GM06990 (cell line): ENCODE measurements at regions not wholly inside any gene's neighbourhood (a gene's known extent, or its start where the extent isn't known, plus 50 kb on each side); places are given as distances from the start of the nearest gene placed in this dataset.
"Not testable (repeated sequence)": the region's sequence is repeated elsewhere in the genome, so short reads cannot be mapped to it uniquely, and the experiment has no call there.

Source experiments
- DNase-seq: peaks from one replicate; pipeline ENCODE4 v3.0.0-alpha.2; 2011; ENCODE audit not compliant: insufficient read length; ENCODE audit errors: extremely low read depth
- H3K27me3 ChIP-seq: replicated peaks from 2 replicates; pipeline ENCODE4 v1.6.0; 2011; ENCODE audit warnings: low read length; ENCODE audit not compliant: control insufficient read depth, insufficient read depth
- H3K36me3 ChIP-seq: 2 replicates; pipeline ENCODE4 v1.5.1; 2011; ENCODE audit warnings: low read length; ENCODE audit not compliant: control insufficient read depth, insufficient read depth
- H3K4me3 ChIP-seq: replicated peaks from 2 replicates; pipeline ENCODE4 v1.5.1; 2011; ENCODE audit warnings: low read depth, mild to moderate bottlenecking, control low read depth, low read length
- TF ChIP-seq, protein P1 (sequence below): IDR thresholded peaks from 2 replicates; pipeline ENCODE4 v1.5.1; 2011; ENCODE audit warnings: low read length, control low read depth, mild to moderate bottlenecking, inconsistent platforms; ENCODE audit not compliant: insufficient read depth, poor library complexity, severe bottlenecking

DNA sequence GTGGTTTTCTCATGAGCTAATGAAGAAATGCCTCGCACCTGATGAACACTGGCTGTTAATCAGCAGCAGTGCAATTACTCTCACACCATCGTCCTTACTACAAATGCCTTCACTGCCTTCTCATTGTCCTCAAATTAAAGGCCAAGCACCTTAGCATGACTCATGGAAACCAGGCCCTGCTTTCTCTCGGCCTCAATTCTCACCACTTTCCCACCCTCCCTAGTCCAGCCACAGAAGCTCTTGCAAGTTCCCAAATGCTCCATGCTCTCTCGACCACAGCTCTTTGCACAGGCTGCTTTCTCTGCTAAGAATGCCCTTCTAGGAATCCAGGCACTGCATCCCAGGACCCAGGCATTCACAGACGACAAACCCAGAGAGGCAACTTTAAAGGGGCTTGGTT is 94.6 kb upstream of the KLF4 start:
- Histone ChIP-seq H3K4me3 (no peak overlapping the region), H3K36me3 (no peaks in the 10 kb centered on the region), H3K27me3 (no peaks in the 10 kb centered on the region; the same call in none of the 2 replicates)
- no peak for DNase-seq
- TF ChIP-seq, protein P1, sequence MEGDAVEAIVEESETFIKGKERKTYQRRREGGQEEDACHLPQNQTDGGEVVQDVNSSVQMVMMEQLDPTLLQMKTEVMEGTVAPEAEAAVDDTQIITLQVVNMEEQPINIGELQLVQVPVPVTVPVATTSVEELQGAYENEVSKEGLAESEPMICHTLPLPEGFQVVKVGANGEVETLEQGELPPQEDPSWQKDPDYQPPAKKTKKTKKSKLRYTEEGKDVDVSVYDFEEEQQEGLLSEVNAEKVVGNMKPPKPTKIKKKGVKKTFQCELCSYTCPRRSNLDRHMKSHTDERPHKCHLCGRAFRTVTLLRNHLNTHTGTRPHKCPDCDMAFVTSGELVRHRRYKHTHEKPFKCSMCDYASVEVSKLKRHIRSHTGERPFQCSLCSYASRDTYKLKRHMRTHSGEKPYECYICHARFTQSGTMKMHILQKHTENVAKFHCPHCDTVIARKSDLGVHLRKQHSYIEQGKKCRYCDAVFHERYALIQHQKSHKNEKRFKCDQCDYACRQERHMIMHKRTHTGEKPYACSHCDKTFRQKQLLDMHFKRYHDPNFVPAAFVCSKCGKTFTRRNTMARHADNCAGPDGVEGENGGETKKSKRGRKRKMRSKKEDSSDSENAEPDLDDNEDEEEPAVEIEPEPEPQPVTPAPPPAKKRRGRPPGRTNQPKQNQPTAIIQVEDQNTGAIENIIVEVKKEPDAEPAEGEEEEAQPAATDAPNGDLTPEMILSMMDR, result no peak

DNA sequence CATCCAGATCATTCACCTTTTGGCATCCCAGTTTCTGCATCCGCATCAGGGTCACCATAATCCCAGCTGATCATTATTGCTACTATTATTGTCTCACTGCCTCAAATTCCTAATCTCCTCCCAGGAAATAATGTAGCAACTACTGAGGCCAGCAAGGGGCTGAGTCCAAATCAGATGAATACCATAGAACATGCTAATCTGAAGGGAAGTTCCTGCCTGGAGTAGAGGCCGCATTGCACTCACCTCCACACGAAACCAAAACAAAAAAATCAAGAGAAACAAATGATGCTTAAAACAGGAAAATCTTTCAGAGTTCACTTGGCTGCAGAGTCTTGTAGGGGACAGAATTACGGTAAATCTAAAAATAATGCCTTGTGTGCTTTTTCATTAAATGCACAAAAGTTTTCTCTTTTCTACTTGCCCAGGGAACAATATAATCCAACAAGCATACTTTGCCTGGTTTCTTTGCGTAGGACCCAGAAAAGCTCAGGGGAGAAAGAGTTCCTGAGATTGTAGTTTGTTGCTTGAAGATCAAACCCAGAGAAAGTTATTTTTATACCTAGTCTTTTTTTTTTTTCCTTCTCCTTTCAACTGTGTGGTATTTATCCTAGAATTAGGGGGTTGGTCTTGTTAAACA is 87.7 kb upstream of the KLF4 start:
- DNase-seq, result no peak
- Histone ChIP-seq H3K4me3 (no peak overlapping the region), H3K27me3 (no peaks in the 10 kb centered on the region), H3K36me3 (no peaks in the 10 kb centered on the region)
- TF ChIP-seq, protein P1, result no peak

DNA sequence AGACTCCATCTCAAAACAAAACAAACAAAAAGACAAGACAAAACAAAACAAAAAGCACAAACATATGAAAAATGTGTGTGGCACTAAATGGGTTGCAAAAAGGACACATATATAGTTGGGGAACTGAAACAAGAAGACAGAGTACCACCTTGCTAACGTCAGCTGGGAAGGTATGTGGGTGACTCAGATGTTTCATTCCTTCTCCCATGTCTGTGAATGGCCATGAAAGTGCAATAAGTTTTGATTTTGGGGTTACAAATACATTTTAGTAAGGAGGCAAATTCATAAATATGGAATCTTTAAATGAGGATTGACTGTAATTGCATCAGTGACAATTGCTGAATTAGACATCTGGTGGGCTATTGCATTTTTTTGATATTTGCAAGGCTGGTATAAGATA is 81.6 kb upstream of the KLF4 start:
- Histone ChIP-seq H3K36me3 (no peaks in the 10 kb centered on the region), H3K4me3 (no peak overlapping the region), H3K27me3 (no peaks in the 10 kb centered on the region)
- TF ChIP-seq, protein P1, result no peak
- DNase-seq, result no peak

DNA sequence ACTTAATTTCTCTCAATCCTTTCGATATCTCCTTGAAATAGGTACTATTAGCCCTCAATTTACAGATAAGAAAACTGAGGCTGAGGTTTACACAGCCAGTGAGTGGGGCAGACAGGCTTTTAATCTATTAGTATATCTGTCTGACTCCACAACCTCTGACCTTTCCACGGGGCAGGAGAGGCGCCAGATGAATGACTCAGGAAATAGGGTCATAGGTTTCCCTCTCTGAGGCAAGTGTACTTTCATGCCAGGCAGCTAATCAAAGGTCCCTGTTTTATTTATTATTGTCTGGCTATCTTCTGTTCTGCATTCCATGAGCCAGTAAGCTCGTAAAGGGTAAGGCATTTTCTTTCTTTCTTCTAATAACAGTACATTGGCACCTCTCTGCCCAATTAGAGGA is 79.6 kb upstream of the KLF4 start:
- TF ChIP-seq, protein P1, result no peak
- Histone ChIP-seq H3K27me3 (no peaks in the 10 kb centered on the region), H3K4me3 (no peak overlapping the region), H3K36me3 (no peaks in the 10 kb centered on the region)
- DNase-seq, result no peak

DNA sequence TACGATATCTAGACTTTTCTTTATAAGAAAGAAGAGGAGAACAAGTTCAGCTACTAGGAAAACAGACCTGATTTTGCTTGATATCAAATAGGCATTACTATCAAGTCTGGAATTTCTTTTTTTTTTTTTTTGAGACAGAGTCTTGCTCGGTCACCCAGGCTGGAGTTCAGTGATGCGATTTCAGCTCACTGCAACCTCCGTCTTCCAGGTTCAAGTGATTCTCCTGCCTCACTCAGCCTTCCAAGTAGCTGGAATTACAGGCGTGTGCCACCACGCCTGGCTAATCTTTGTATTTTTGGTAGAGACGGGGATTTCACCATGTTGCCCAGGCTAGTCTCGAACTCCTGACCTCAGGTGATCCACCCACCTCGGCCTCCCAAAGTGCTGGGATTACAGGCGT is 78.8 kb upstream of the KLF4 start:
- H3K36me3 ChIP-seq, H3K27me3 ChIP-seq, H3K4me3 ChIP-seq, DNase-seq: not testable (repeated sequence)

DNA sequence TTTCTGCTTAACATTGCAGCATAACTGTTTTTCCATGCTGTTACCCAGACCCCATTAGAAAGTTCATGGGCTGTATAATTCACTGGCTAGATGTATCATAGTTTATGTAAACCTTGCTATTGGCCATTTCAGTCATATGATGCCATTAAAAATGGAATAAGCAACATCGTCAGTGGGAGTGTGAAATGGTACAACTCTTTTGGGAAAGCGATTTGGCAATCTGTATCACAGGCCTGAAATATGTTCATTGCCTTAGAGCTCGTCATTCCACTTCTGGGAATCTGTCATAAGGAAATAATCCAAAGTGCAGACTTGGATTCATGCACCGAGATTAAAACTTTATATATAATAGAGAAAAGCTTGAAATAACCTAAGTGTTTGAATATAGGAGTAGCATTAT is 77.9 kb upstream of the KLF4 start:
- no peak overlapping the region for H3K4me3 ChIP-seq
- H3K36me3 ChIP-seq, result no peaks in the 10 kb centered on the region
- no peak for DNase-seq
- TF ChIP-seq, protein P1, result no peak
- no peaks in the 10 kb centered on the region for H3K27me3 ChIP-seq
